ENCODE measurements at regions not wholly inside any gene's neighbourhood (a gene's known extent, or its start where the extent isn't known, plus 50 kb on each side); places are given as distances from the start of the nearest gene placed in this dataset.

DNA sequence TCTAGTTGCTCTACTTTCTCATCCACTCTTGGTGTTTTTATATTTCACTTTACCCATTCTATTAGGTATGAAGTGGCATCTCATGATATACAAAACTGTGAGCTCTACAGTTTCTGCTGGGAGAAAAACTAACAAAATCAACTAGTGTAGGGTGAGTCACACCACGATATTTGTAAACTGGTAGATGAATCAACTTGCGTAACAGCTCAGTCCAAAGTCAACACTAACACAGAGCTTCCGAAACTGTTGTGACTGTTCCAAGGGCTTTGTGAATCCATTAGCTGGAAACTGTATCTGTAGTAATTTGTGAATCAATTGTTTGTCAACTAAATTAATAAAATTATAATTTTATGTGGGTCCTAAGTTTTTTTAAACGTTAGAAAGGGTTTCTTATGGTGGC is 119.8 kb upstream of the TSPAN5 start:
- TF ChIP-seq, protein P1, sequence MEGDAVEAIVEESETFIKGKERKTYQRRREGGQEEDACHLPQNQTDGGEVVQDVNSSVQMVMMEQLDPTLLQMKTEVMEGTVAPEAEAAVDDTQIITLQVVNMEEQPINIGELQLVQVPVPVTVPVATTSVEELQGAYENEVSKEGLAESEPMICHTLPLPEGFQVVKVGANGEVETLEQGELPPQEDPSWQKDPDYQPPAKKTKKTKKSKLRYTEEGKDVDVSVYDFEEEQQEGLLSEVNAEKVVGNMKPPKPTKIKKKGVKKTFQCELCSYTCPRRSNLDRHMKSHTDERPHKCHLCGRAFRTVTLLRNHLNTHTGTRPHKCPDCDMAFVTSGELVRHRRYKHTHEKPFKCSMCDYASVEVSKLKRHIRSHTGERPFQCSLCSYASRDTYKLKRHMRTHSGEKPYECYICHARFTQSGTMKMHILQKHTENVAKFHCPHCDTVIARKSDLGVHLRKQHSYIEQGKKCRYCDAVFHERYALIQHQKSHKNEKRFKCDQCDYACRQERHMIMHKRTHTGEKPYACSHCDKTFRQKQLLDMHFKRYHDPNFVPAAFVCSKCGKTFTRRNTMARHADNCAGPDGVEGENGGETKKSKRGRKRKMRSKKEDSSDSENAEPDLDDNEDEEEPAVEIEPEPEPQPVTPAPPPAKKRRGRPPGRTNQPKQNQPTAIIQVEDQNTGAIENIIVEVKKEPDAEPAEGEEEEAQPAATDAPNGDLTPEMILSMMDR (IDR thresholded peaks at IDR 0.05; ENCODE audit: poor library complexity): no peak
- TF ChIP-seq EZH2 (IDR thresholded peaks at IDR 0.05; ENCODE audit: borderline replicate concordance): no peak

All from hepatocyte (in vitro differentiated cells).